IMR-90 (cell line): ENCODE measurements at regions not wholly inside any gene's neighbourhood (a gene's known extent, or its start where the extent isn't known, plus 50 kb on each side); places are given as distances from the start of the nearest gene placed in this dataset.

Source experiments
- ATAC-seq: fragments of 200-7000 bp; cut with Tn5 transposase; 2 replicates; pipeline ENCODE4 v1.9.1; 2020; ENCODE audit warnings: low read depth, mild to moderate bottlenecking, moderate library complexity
- BruUV-seq: library from RNA; stranded (reverse); fragments of 400-500 nt; replicated peaks from 2 replicates; lab custom pipeline; 2021; lab: Mats Ljungman, UMichigan
- CTCF ChIA-PET: fragments of 300-600 bp; formaldehyde crosslinking; extraction: SDS; loops from one replicate; lab custom pipeline; 2021; ENCODE audit warnings: antibody characterized with exemption; lab: Yijun Ruan, JAX
- POLR2A ChIA-PET: fragments of 300-600 bp; sonication (Branson Sonifier 250); formaldehyde crosslinking; loops from one replicate; lab custom pipeline; 2022; ENCODE audit warnings: antibody characterized with exemption; ENCODE audit not compliant: unreplicated experiment; lab: Charles Lee
- DNase-seq: peaks from one replicate; pipeline ENCODE4 v3.0.0; 2013
- H2AFZ ChIP-seq: replicated peaks from 2 replicates; pipeline ENCODE3; 2013; ENCODE audit warnings: low read length, mild to moderate bottlenecking; ENCODE audit not compliant: poor library complexity
- H2AK5ac ChIP-seq: 2 replicates; pipeline ENCODE4 v1.6.1; 2013; ENCODE audit warnings: low read depth, low read length, inconsistent platforms
- H2AK9ac ChIP-seq: replicated peaks from 2 replicates; pipeline ENCODE3; 2013; ENCODE audit warnings: mild to moderate bottlenecking, low read depth, low read length, moderate library complexity; ENCODE audit not compliant: poor library complexity
- H2BK120ac ChIP-seq: 2 replicates; pipeline ENCODE4 v1.6.1; 2013; ENCODE audit warnings: low read depth, low read length, inconsistent platforms
- H2BK15ac ChIP-seq: 3 replicates; pipeline ENCODE4 v1.6.1; 2013; ENCODE audit warnings: low read depth, low read length, inconsistent platforms
- H2BK20ac ChIP-seq: 2 replicates; pipeline ENCODE4 v1.6.1; 2013; ENCODE audit warnings: low read depth, mild to moderate bottlenecking, inconsistent platforms, low read length, moderate library complexity
- H2BK5ac ChIP-seq: 2 replicates; pipeline ENCODE4 v1.6.1; 2013; ENCODE audit warnings: mild to moderate bottlenecking, low read depth, low read length, inconsistent platforms; ENCODE audit not compliant: poor library complexity, severe bottlenecking
- H3K14ac ChIP-seq: replicated peaks from 2 replicates; pipeline ENCODE4 v1.6.1; 2013; ENCODE audit warnings: low read depth, low read length, inconsistent platforms
- H3K18ac ChIP-seq: 2 replicates; pipeline ENCODE4 v1.6.1; 2013; ENCODE audit warnings: low read depth, low read length, control low read depth
- H3K23ac ChIP-seq: 2 replicates; pipeline ENCODE4 v1.6.1; 2013; ENCODE audit warnings: low read depth, low read length, inconsistent platforms
- H3K27ac ChIP-seq: 2 replicates; pipeline ENCODE4 v1.5.1; 2013; ENCODE audit warnings: mild to moderate bottlenecking, control low read depth, low read length; ENCODE audit not compliant: insufficient read depth
- H3K27me3 ChIP-seq: 2 replicates; pipeline ENCODE4 v1.6.1; 2013; ENCODE audit warnings: low read length; ENCODE audit not compliant: control insufficient read depth, insufficient read depth
- H3K36me3 ChIP-seq: 2 replicates; pipeline ENCODE4 v1.6.1; 2013; ENCODE audit warnings: low read length, mixed read lengths; ENCODE audit not compliant: control insufficient read depth, insufficient read depth
- H3K4ac ChIP-seq: 2 replicates; pipeline ENCODE4 v1.6.1; 2013; ENCODE audit warnings: low read depth, low read length, inconsistent platforms
- H3K4me1 ChIP-seq: 2 replicates; pipeline ENCODE4 v1.6.1; 2013; ENCODE audit warnings: low read length, mixed read lengths; ENCODE audit not compliant: control insufficient read depth, insufficient read depth
- H3K4me2 ChIP-seq: 2 replicates; pipeline ENCODE4 v1.6.1; 2013; ENCODE audit warnings: low read depth, mild to moderate bottlenecking, control low read depth, low read length, moderate library complexity
- H3K4me3 ChIP-seq: 2 replicates; pipeline ENCODE4 v1.5.1; 2013; ENCODE audit warnings: low read depth, mild to moderate bottlenecking, control low read depth, low read length, moderate library complexity; ENCODE audit not compliant: insufficient read depth
- H3K56ac ChIP-seq: 2 replicates; pipeline ENCODE4 v1.6.1; 2013; ENCODE audit warnings: low read length, inconsistent platforms; ENCODE audit not compliant: insufficient read depth; ENCODE audit errors: extremely low read depth
- H3K79me1 ChIP-seq, 2 experiments: 2 replicates each; pipeline ENCODE4 v1.6.1; 2013; ENCODE audit warnings: low read length in 2 of 2, inconsistent platforms in 1 of 2, low read depth in 1 of 2
- H3K9ac ChIP-seq: 2 replicates; pipeline ENCODE4 v1.6.1; 2013; ENCODE audit warnings: low read depth, low read length, control low read depth
- H3K9me1 ChIP-seq: 2 replicates; pipeline ENCODE4 v1.6.1; 2013; ENCODE audit warnings: low read length, inconsistent platforms; ENCODE audit not compliant: insufficient read depth
- H3K9me3 ChIP-seq: 2 replicates; pipeline ENCODE4 v1.6.1; 2013; ENCODE audit warnings: low read length; ENCODE audit not compliant: control insufficient read depth, insufficient read depth
- H4K20me1 ChIP-seq: 2 replicates; pipeline ENCODE4 v1.6.1; 2013; ENCODE audit warnings: low read length, inconsistent platforms; ENCODE audit not compliant: insufficient read depth
- H4K5ac ChIP-seq: 2 replicates; pipeline ENCODE4 v1.6.1; 2013; ENCODE audit warnings: mild to moderate bottlenecking, low read depth, low read length, control low read depth
- H4K8ac ChIP-seq, 2 experiments: 2 replicates each; pipeline ENCODE4 v1.6.1; 2013; ENCODE audit warnings: low read depth in 2 of 2, low read length in 2 of 2, control low read depth in 1 of 2, inconsistent platforms in 1 of 2
- H4K91ac ChIP-seq: 2 replicates; pipeline ENCODE4 v1.6.1; 2013; ENCODE audit warnings: low read depth, low read length, inconsistent platforms; ENCODE audit not compliant: insufficient read depth
- BHLHE40 ChIP-seq: fragments of 150-350 bp; IDR thresholded peaks from 2 replicates; pipeline ENCODE4 v1.6.1; 2016; ENCODE audit warnings: mild to moderate bottlenecking, low read depth, low read length
- CHD1 ChIP-seq: IDR thresholded peaks from 2 replicates; pipeline ENCODE4 v1.6.1; 2012; ENCODE audit warnings: low read depth, low read length, improper control_type of control experiment
- MAZ ChIP-seq: IDR thresholded peaks from 2 replicates; pipeline ENCODE4 v1.6.1; 2012; ENCODE audit warnings: low read depth, mild to moderate bottlenecking, low read length, improper control_type of control experiment, moderate library complexity, borderline replicate concordance
- MXI1 ChIP-seq: IDR thresholded peaks from 2 replicates; pipeline ENCODE4 v1.6.1; 2012; ENCODE audit warnings: low read depth, mild to moderate bottlenecking, low read length, moderate library complexity, borderline replicate concordance
- RCOR1 ChIP-seq: IDR thresholded peaks from 2 replicates; pipeline ENCODE4 v1.6.1; 2012; ENCODE audit warnings: mild to moderate bottlenecking, low read length, improper control_type of control experiment; ENCODE audit not compliant: insufficient replicate concordance
- RFX5 ChIP-seq: IDR thresholded peaks from 2 replicates; pipeline ENCODE4 v1.8.0; 2012; ENCODE audit warnings: low read depth, mild to moderate bottlenecking, low read length, moderate library complexity
- SMC3 ChIP-seq: fragments of 150-350 bp; IDR thresholded peaks from 2 replicates; pipeline ENCODE4 v1.6.1; 2016; ENCODE audit warnings: low read depth, mild to moderate bottlenecking, antibody characterized with exemption, low read length, moderate library complexity
- WGBS, 2 experiments: methylation state at CpG; one replicate each; pipeline versions ENCODE4 v1.1.5 to v1.1.7; 2013; ENCODE audit warnings: missing lambda C conversion rate in 2 of 2; ENCODE audit not compliant: insufficient read length in 1 of 2; ENCODE audit errors: extremely low coverage in 2 of 2; 5-methylcytosine and 5-hydroxymethylcytosine counted together
- dilution Hi-C: fragments of 300-500 bp; cut with HindIII; formaldehyde crosslinking; loops from one replicate; pipeline ENCODE4 v1.14.3; 2018; ENCODE audit warnings: low sequenced_read_pairs; ENCODE audit not compliant: unreplicated experiment
- in situ Hi-C: fragments of 300-500 bp; cut with MboI; formaldehyde crosslinking; loops from 3 replicates; pipeline ENCODE4 v1.14.3; 2019; ENCODE audit warnings: low sequenced_read_pairs, inconsistent platforms, mixed read lengths
- intact Hi-C: fragments of 100-400 bp; cut with micrococcal nuclease; formaldehyde crosslinking; loops from 2 replicates; pipeline ENCODE4 v1.10.0; 2022
- TF ChIP-seq, protein P1 (sequence below): fragments of 150-350 bp; IDR thresholded peaks from 2 replicates; pipeline ENCODE4 v1.6.1; 2017; ENCODE audit warnings: mild to moderate bottlenecking, antibody characterized with exemption, low read length, low read depth

GRCh38 chr2:52336951-52337350, 1305.0 kb upstream of the NRXN1 start:
- Histone ChIP-seq H2BK20ac (no peak overlapping the region), H3K79me1 (no peaks in the 10 kb centered on the region), H3K4me1 (no peaks in the 10 kb centered on the region), H3K9me1 (no peaks in the 10 kb centered on the region), H3K18ac (no peak overlapping the region), H2AK5ac (no peak overlapping the region), H3K9me3 (no peaks in the 10 kb centered on the region), H2AK9ac (no peak overlapping the region), H3K56ac (no peak overlapping the region), H3K4ac (no peak overlapping the region), H4K91ac (no peak overlapping the region), H3K4me3 (no peak overlapping the region), H2AFZ (no peak overlapping the region), H3K9ac (no peak overlapping the region), H2BK120ac (no peak overlapping the region), H4K5ac (no peak overlapping the region), H2BK15ac (no peak overlapping the region), H3K27me3 (no peaks in the 10 kb centered on the region), H4K20me1 (no peaks in the 10 kb centered on the region), H3K23ac (no peak overlapping the region), H3K4me2 (no peak overlapping the region), H3K27ac (no peak overlapping the region), H3K14ac (no peak overlapping the region), H2BK5ac (no peak overlapping the region), H4K8ac (no peak overlapping the region), H3K36me3 (no peaks in the 10 kb centered on the region)
- POLR2A ChIA-PET, result no interaction called here
- no peak for TF ChIP-seq BHLHE40
- TF ChIP-seq RCOR1, result no peak
- TF ChIP-seq SMC3, result no peak
- no peak for TF ChIP-seq CHD1
- no peak for TF ChIP-seq RFX5
- no peak for TF ChIP-seq MXI1
- TF ChIP-seq MAZ, result no peak
- TF ChIP-seq, protein P1, sequence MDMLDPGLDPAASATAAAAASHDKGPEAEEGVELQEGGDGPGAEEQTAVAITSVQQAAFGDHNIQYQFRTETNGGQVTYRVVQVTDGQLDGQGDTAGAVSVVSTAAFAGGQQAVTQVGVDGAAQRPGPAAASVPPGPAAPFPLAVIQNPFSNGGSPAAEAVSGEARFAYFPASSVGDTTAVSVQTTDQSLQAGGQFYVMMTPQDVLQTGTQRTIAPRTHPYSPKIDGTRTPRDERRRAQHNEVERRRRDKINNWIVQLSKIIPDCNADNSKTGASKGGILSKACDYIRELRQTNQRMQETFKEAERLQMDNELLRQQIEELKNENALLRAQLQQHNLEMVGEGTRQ, result no peak
- in situ Hi-C loops (no loop called here), intact Hi-C loops (no loop called here), dilution Hi-C loops (no loop called here)
- WGBS, 2 experiments, result no CpG with 5 or more reads among the region's 2 CpGs
- no TSS peak for BruUV-seq
- DNase-seq (no peak), ATAC-seq (no peak)
- CTCF ChIA-PET, result interaction anchor here (0.6 kb wide), 1 partner anchor 107 kb away, joined by 4 read pairs; no protein-coding TSS in a partner anchor
